Omental fat pad (tissue), 3 donors: ENCODE measurements at regions not wholly inside any gene's neighbourhood (a gene's known extent, or its start where the extent isn't known, plus 50 kb on each side); places are given as distances from the start of the nearest gene placed in this dataset.

Source experiments
- ATAC-seq: fragments of 150-250 bp; one replicate; pipeline ENCODE4 v1.9.1; 2016; ENCODE audit warnings: mild to moderate bottlenecking, moderate library complexity; ENCODE audit not compliant: low FRiP score
- DNase-seq: peaks from one replicate; pipeline ENCODE4 v3.0.0-alpha.2; 2019; ENCODE audit warnings: low spot score
- TF ChIP-seq, protein P1 (sequence below), 3 donors: fragments of 450-650 bp; IDR thresholded peaks; one replicate each; pipeline ENCODE4 v1.5.1; 2016 to 2017; ENCODE audit warnings: antibody characterized with exemption in 3 of 3, mild to moderate bottlenecking in 3 of 3, moderate library complexity in 2 of 3

DNA sequence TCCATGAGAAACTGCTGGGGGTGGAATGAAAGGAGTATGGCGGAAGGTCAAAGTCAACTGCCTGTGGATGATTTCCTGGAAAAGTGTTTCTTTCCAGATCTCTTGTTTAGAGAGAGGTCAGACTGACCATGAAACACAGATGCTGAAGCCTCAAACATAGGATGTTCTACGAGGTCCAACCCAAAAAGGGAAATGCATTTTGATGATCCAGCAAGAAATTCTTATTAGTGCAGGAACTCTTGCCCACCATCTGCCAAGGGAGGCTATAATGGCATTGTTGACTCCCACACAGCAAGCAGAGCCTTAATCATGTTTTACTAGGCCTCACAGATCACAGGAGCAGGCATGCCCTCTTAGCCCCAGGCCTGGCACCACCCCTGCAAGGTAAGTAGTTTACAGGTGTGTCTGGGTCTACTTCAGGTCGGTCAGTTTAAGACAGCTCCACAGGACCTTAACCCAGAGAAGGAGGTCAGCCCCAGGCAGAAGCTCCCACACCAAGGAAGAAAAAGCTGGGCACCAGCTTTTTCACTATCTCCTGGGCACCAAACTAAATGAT lies 67.6 kb upstream of the CNKSR3 start:
- TF ChIP-seq, protein P1, sequence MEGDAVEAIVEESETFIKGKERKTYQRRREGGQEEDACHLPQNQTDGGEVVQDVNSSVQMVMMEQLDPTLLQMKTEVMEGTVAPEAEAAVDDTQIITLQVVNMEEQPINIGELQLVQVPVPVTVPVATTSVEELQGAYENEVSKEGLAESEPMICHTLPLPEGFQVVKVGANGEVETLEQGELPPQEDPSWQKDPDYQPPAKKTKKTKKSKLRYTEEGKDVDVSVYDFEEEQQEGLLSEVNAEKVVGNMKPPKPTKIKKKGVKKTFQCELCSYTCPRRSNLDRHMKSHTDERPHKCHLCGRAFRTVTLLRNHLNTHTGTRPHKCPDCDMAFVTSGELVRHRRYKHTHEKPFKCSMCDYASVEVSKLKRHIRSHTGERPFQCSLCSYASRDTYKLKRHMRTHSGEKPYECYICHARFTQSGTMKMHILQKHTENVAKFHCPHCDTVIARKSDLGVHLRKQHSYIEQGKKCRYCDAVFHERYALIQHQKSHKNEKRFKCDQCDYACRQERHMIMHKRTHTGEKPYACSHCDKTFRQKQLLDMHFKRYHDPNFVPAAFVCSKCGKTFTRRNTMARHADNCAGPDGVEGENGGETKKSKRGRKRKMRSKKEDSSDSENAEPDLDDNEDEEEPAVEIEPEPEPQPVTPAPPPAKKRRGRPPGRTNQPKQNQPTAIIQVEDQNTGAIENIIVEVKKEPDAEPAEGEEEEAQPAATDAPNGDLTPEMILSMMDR (IDR thresholded peaks at IDR 0.05) = no peak
- ATAC-seq = no peak
- DNase-seq = no peak

DNA sequence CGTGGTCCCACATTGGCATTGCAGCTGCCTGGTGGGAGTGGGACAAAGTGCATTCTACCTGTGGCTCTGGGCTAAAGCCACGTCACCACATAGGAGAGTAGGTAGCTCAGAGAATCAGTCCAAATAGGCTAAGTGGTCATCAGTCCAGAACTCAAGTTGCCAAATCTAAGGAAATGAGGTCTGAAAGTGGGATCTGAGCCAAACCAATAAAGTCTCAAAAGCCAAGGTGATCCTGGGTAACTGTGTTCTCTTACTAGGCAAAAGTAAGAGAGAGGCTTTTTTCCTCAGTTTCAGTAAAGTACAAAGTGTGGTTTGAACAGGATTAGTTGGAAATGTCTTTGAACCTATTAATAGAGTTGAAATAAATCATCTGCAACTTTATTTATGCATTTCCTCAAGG lies 68.6 kb upstream of the CNKSR3 start:
- ATAC-seq = no peak
- TF ChIP-seq, protein P1 (IDR thresholded peaks at IDR 0.05) = no peak
- DNase-seq = no peak

DNA sequence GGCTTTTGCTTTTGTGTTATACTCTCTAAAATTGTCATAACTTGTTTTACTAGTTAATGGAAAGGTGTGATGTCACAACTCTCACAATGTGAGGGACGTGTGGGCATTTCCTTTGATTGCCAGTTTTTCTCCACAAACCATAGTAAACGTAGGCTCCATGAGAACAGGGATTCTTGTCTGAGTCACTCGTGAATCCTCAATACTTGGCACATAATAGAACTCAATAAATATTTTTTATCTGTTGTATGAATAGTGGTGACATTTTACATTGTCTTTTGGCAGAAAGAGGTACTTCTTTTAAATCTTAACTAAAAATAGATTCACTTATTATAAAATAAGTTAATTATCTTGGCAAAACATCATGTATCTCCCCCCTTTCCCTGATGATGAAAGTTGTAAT lies 69.0 kb upstream of the CNKSR3 start:
- TF ChIP-seq, protein P1 (IDR thresholded peaks at IDR 0.05) = no peak
- ATAC-seq (no peak), DNase-seq (no peak)

DNA sequence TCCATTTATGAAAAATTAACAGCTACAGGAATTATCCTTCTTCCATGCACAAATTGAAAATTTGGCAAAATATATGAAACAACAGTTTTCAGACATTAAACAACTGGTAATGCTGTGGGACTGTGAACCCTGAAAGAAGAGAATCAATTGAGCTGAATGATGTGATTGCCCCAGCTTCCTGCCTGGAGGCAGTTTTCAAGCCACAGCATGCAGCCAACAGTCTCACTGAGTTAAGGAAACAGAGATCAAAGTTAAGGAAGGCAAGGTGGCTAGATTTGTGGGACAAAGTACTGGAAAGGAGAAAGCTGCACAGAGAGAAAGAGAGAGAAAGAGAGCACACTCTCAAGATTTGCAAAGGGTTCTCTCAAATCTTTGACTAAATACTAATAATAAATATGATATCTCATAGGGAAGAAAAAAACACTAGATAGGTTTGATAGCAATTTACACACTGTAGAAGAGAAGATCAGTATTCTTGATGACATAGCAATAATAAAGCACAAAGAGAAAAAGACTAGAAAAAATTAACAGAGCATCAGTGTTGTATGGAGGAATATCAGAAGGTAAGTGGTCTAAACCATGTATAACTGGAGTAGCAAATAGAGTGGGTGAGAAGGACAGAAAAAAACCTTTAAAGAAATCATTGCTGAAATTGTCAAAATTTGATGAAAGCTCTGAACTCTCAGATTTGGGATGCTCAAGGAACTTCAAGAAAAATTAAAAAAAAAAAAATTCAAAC lies 70.1 kb upstream of the CNKSR3 start:
- DNase-seq (no peak), ATAC-seq (no peak)
- TF ChIP-seq, protein P1 (IDR thresholded peaks at IDR 0.05) = no peak

DNA sequence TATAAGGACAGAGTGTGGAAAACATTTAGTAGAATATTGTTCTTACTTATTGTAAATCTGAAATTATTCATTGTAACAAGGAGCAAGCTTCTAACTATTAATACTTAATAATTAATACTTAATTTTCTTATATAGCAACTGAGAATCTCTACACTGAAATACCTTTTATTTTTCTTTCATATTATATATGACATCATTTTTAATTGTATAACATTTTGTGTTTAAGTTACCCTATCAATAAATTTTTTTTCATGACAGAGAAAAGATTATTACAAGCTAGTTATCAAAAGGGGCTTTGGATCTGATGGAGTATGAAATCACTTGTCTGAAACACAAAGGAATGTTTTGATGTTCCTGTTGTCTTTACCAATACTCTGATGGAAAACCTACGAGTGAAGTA lies 72.2 kb upstream of the CNKSR3 start:
- ATAC-seq (no peak), DNase-seq (no peak)
- TF ChIP-seq, protein P1 (IDR thresholded peaks at IDR 0.05) = no peak

DNA sequence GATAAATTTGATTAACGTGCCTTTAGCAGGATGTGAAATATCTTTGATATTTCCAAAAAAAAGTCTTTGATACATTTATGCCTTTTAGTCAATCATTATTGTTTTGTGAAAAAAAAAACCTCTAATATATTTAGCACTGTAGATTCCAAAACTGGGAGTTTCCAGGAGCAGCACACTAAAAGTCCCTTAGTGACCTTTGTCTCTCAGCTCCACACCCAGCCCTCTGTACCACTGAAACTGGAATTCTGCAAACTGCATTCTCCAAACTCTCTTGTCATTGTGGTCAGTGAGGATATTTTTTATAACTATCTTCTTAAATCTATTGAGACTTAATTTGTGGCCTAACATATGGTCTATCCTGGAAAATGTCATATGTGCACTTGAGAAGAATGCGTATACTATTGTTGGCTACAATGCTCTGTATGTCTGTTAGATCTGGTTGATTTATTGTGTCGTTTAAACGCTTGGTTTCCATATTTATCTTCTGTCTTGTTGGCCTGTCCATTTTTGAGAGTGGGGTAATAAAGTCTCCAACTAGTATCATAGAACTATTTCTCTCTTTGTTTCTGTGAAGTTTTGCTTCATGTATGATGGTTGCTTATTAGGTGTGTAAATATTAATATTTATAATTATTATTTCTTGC lies 73.2 kb upstream of the CNKSR3 start:
- DNase-seq = no peak
- TF ChIP-seq, protein P1 (IDR thresholded peaks at IDR 0.05) = no peak
- no peak for ATAC-seq

DNA sequence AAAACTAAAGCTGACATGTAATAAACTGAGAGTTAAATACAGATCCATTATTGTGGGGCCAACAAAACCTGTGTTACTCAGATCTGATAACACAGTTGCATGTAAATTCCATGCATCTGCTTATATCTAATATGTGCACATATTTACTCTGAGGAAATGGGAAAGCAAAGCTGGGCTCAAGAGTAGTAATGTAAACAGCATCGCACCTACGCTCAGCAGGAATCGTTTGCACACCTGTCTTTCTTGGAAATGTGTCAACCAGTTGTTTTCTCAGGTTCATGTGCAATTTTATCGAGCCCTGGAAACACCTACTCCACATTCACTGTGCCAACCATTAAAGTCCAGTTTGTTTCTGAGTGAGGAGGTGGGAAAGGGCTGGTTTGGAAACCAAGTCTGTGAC lies 80.3 kb upstream of the CNKSR3 start:
- ATAC-seq = no peak
- TF ChIP-seq, protein P1 (IDR thresholded peaks at IDR 0.05) = no peak
- DNase-seq = no peak
